ENCODE measurements at regions not wholly inside any gene's neighbourhood (a gene's known extent, or its start where the extent isn't known, plus 50 kb on each side); places are given as distances from the start of the nearest gene placed in this dataset.

- DNase-seq: no peak
These were observed 159.6 kb upstream of the SETBP1 start for GRCh38 chr18:44520981-44521667.

- no peak for DNase-seq
These were observed 159.0 kb upstream of the SETBP1 start for GRCh38 chr18:44521668-44522022.

- DNase-seq: no peak
These were observed 153.8 kb upstream of the SETBP1 start for GRCh38 chr18:44526705-44527415.

GRCh38 chr18:44533071-44533470 lies 147.6 kb upstream of the SETBP1 start:
- no peak for DNase-seq

- DNase-seq: no peak
These were observed 144.6 kb upstream of the SETBP1 start for GRCh38 chr18:44536046-44536445.

GRCh38 chr18:44536619-44537018 lies 144.1 kb upstream of the SETBP1 start:
- DNase-seq: no peak

GRCh38 chr18:44537526-44537925 lies 143.2 kb upstream of the SETBP1 start:
- no peak for DNase-seq

GRCh38 chr18:44539926-44540325 lies 140.8 kb upstream of the SETBP1 start:
- no peak for DNase-seq

GRCh38 chr18:44541159-44541558 lies 139.5 kb upstream of the SETBP1 start:
- no peak for DNase-seq

GRCh38 chr18:44541781-44542180 lies 138.9 kb upstream of the SETBP1 start:
- no peak for DNase-seq

GRCh38 chr18:44543387-44543786 lies 137.3 kb upstream of the SETBP1 start:
- no peak for DNase-seq

- no peak for DNase-seq
These were observed 135.2 kb upstream of the SETBP1 start for GRCh38 chr18:44545359-44545985.

GRCh38 chr18:44546954-44547353 lies 133.7 kb upstream of the SETBP1 start:
- DNase-seq: no peak

GRCh38 chr18:44548291-44549221 lies 132.1 kb upstream of the SETBP1 start:
- DNase-seq: no peak

- DNase-seq: no peak
These were observed 128.0 kb upstream of the SETBP1 start for GRCh38 chr18:44552706-44553105.

- no peak for DNase-seq
These were observed 124.4 kb upstream of the SETBP1 start for GRCh38 chr18:44556296-44556695.

GRCh38 chr18:44557616-44558151 lies 123.0 kb upstream of the SETBP1 start:
- DNase-seq: no peak

- DNase-seq: no peak
These were observed 121.9 kb upstream of the SETBP1 start for GRCh38 chr18:44558767-44559166.

- no peak for DNase-seq
These were observed 117.7 kb upstream of the SETBP1 start for GRCh38 chr18:44562986-44563385.

- no peak for DNase-seq
These were observed 115.8 kb upstream of the SETBP1 start for GRCh38 chr18:44564922-44565321.

- no peak for DNase-seq
These were observed 112.3 kb upstream of the SETBP1 start for GRCh38 chr18:44568342-44568741.

- no peak for DNase-seq
These were observed 111.7 kb upstream of the SETBP1 start for GRCh38 chr18:44568986-44569385.

Data from SIG-M5 (cell line).